Forelimb muscle (tissue), 1 donor: ENCODE measurements at regions not wholly inside any gene's neighbourhood (a gene's known extent, or its start where the extent isn't known, plus 50 kb on each side); places are given as distances from the start of the nearest gene placed in this dataset.
"Not testable (repeated sequence)": the region's sequence is repeated elsewhere in the genome, so short reads cannot be mapped to it uniquely, and the experiment has no call there.

Experiments used
- DNase-seq: peaks from one replicate; pipeline ENCODE4 v3.0.0-alpha.2; 2013; ENCODE audit warnings: low read depth

DNA sequence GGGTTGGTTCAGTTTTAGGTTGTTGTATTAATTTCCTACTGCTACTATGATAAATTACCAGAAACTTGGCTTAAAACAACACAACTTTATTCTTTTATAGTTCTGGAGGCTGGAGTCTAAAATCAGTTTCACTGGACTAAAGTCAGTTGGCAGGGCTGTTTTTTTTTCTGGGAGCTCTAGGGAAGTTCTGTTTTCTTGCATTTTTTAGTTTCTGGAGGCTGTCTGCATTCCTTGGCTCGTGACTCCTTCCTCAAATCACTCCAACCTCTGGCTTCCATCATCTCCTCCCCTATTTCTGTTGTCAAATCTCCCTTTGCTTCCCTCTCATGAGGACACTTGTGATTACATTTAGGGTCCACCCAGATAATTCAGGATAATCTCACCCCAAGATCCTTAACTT, 51.3 kb upstream of the SUB1 start:
- no peak for DNase-seq

DNA sequence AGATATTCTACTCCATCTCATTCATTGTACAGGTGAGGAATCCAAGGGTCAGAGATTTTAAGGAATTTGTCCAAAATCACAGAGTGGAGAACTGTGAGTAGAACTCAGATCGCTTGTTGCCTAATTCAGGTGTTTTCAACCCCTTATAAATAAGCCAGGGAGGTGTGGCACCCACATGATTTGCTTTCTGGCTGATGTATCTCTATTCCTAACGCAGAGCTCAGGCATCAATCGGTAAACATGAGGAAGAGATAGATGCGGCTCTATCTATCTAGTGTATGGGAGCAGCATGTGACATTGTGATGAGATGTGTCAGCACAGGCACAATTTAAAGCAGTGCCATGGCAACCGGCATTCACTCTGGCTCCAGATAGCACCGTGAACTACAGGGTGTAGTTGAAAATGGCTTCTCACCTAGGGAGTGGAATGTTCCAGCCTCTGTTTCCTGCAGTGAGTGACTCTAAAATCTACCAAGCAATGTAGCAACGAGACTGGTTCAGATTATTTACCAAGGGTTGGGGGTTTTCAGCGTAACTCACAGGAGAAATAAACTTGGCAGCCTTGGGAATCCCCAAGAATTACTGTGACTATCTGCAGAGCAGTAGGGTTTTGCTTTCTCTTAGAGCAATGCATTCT, 53.4 kb upstream of the SUB1 start:
- no peak for DNase-seq

DNA sequence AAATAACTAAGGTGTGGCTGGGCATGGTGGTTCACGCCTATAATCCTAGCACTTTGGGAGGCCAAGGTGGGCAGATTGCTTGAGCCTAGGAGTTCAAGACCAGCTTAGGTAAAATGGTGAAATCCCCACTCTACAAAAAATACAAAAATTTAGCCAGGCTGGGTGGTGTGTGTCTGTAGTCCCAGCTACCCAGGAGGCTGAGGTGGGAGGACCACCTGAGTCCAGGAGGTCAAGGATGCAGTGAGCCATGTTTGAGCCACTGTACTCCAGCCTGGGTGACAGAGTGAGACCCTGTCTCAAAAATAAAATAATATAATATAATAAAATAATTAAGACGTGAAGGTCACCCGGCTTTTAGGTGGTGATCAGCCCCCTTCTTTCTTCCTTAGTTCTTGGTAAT, 58.0 kb upstream of the SUB1 start:
- not testable (repeated sequence) for DNase-seq

DNA sequence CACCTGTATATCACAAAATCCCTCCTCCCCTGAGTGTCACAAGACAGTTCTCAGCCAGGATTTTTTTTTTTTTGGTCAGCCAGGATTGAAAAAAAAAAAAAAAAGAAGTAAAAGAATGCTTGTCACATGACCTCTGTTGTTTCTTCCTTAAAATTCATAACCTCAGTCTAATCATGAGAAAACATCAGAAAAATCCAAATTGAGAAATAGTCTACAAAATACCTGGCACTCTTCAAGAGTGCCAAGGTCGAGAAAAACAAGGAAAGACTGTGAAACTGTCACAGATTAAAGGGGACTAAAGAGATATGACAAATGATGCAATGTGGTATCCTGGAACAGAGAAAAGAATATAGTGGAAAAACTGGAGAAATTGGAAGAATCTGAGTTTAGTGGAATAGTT, 58.5 kb upstream of the SUB1 start:
- DNase-seq: no peak

DNA sequence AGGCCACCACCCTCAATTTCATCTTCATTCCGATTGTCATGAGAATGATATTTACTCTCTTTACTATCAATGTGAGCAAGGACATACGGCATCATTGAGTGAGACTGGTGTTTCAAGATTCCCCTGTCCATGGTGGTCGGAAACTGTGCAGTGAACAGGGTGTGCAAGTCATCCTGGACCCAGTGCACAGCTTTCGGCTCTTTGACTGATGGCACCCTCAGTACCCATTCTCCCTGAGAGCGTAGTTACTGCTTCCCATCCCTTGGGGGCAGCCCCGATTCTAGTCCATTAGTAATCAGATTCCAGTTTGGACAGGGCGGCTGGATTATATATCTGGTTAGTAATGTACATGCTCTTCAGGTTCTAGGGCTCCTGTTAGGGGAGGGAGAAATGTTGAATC, 61.7 kb upstream of the SUB1 start:
- DNase-seq: no peak

DNA sequence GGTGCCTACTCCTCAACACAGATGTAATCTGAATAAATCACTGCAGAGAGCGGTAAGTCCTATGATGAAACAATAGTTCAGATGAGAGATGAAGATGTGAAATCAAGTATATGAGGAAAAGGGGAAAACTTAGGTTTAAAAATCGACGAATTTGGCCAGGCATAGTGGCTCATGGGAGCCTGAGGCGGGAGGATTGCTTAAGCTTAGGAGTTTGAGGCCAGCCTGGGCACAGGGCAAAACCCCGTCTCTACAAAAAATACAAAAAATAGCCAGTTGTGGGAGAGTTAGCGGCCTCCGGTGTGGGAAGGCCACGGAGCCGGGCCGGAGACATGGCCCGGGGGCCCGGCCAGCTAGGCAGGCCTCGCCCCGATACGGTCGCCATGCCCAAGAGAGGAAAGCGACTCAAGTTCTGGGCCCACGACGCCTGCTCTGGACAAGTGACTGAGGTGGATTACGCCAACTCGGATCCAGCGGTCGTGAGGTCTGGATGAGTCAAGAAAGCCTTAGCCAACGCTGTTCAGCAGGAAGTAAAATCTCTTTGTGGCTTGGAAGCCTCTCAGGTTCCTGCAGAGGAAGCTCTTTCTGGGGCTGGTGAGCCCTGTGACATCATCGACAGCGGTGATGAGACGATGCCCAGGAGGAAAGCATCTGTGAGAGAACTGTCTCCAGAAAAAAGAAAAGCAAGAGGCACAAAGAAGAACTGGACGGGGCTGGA, 62.8 kb upstream of the SUB1 start:
- no peak for DNase-seq

DNA sequence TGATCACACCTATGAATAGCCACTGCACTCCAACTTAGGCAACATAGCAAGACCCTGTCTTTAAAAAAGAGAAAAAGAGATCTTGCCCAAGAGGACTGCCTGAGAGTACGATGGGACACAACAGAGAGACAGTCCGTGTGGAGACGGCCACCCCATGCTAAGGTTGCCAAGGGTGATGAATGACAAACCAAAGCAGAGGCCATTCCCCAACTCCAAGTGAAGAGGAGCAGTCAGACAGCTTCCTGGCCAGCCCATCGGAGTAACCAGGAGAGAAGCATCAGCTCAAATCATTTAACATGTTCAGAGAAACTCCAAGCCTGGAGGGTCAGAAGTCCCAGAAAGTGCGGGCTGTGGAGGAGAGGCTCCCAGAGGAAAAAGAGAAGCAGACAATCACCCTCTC, 63.9 kb upstream of the SUB1 start:
- DNase-seq: no peak

DNA sequence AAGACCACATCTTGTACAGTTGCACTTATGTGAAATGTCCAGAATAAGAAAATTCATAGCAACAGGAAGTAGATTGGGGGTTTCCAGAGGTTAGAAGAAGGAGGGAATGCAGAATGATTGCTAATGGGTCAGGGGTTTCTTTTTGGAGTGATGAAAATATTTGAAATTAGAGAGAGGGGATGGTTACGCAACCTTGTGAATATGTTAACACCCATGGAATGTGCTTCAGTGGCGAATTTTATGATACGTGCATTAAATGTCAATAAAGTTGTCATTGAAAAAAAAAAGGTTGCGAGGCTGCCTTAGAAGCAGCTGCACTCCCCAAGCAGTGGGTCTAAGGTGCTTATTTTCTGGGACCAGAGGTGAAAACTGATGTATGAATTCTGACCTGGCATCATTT, 64.4 kb upstream of the SUB1 start:
- DNase-seq: no peak

DNA sequence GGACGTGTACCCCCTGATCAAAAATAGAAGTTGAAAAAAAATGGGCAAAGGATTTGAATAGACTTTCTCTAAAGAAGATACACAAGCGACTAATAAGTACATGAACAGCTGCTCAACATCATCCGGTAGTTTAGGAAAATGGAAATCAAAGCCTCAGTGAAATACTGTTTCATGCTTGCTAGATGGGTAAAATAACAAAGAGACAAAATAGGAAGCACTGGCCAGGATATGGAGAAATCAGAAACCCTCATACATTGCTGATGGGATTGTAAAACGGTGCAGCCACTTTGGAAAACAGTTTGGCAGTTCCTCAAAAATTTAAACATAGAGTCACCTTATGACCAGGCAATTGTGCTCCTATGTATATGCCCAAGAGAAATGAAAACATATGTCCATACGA, 65.0 kb upstream of the SUB1 start:
- no peak for DNase-seq

DNA sequence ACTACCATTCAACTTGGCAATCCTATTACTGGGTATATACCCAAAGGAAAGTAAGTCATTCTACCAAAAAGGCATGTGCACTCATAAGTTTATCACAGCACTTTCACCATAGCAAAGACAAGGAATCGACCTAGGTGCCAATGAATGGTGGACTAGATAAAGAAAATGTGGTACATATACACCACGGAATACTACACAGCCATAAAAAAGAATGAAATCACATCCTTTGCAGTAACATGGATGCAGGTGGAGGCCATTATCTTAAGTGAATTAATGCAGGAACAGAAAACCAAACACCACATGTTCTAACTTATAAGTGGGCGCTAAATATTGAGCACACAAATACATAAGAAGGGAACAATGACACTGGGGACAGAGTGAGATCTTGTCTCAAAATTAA, 65.8 kb upstream of the SUB1 start:
- no peak for DNase-seq

DNA sequence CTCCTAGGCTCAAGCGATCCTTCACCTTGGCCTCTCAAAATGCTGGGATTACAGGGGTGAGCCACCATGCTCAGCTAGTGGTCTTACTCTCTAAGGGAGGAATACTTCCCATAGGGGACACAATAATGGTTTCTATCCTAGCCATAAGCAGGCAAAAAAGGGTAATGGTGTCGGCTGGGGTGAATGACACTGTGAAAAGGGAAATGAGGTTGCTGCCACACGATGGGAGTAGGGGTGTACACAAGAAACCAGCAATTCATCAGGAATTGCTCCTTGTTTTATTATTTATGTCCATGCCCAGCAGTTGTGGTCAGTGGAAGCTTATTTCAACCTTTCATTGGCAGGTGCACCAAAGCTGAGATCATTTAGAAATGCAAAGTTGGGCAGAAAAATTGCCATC, 70.3 kb upstream of the ZFR start:
- DNase-seq: no peak

DNA sequence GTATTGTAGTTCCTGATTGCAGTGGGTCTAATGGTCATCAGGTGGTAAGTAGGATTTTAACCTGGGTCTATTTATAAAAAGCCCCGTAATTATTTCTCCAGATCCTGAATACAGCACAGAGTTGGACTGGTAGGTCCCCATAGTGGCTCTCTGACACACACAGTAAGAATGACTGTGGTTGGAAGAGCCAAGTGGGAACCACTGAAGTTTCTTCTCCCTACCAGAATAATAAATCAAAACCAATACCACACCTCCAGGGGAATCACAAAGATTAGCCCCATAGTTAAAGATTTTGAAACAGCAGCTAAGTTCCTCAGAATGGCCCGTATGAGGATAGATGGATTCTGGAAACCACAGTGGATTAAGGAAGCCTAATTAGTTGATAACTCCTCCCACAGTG, 68.4 kb upstream of the ZFR start:
- DNase-seq: no peak

DNA sequence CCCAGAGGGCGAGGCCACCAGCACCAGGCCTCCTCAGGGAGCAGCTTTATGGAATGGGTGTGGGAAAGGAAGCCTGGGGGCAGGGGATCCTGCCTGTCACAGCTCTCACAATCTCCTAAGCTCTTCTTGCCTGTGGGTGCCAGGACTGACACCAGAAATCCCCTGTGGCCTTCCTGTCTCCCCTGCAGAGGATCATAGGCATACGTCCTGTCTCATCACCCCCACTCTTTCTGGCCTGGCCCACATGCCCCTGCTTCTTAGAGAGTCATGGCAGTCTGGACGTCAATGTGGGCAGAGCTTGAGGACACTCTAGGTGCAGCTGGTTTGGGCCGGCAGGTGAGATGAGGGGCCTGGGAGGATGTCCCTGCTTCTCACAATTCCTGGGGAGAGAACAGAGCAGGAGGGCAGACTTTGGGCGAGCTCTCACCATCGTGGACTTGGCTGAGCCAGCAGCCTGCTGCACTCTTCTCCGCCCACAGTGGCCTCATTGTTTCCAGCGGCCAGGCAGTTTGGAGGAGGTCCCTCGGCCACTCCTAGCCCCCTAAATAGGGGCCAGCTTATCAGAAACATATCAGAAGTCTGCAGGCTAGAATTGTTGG, 67.3 kb upstream of the ZFR start:
- no peak for DNase-seq

DNA sequence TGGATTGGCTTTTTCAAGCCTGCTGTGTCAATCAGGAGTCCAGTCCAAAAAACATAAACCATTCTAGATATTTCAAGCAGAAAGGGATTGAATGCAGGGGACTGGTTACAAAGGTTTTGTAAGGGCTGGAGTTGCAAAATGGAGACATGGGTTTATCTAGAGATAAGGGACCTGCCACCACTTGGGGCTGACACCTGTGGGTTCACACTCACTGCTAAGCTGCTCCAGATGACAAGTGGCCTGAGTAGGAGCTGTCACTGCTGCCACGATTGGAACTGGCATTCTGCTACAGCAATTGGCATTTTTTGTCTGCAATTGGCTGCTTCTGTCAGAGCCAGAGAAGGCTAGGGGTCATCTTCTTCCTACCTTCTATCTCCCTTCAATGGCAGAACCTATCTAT, 66.3 kb upstream of the ZFR start:
- no peak for DNase-seq

DNA sequence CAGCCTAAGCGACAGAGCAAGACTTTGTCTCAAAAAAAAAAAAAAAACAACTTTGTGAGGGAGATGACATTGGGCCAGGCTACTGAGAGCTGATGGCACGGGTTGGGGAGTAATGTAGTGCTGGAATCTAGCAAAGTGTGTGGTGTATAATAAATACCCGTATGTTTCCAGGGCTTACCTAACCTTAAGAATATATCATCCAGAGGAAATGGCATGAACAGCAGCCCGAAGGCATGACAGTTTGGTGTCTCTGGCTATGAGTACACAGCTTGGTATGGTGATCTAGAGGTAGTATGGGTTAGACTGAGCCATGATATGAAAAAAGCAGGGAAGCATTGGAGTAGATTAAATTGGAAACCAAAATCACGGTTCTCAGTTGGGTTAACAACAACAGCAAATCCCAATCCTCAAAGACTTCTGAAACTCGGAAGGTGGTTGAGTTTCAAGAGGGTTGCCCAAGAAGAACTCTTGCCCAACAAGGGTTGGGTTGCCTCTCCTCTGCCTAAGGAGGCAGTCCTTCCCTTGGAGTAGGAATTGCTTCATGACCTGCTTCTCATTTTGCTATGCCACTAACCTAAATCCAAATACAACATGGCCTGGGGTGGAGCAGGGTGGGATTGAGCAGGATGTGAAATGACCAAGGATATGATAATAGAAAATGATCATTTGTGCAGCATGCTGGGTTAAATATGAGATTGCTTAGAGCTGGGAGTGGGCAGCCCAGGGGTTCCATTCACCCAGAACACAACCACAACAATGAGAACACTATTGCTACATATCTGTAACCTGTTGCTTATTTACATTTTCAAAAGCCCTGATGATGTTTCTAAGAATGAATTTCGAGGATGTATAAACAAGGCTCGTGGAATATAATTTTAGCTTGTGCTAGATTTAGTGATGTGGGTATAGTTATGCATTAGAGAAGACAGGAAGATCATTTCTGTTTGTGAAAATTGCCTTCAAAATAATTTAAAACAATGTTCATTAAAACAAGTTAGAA, 64.6 kb upstream of the ZFR start:
- no peak for DNase-seq

DNA sequence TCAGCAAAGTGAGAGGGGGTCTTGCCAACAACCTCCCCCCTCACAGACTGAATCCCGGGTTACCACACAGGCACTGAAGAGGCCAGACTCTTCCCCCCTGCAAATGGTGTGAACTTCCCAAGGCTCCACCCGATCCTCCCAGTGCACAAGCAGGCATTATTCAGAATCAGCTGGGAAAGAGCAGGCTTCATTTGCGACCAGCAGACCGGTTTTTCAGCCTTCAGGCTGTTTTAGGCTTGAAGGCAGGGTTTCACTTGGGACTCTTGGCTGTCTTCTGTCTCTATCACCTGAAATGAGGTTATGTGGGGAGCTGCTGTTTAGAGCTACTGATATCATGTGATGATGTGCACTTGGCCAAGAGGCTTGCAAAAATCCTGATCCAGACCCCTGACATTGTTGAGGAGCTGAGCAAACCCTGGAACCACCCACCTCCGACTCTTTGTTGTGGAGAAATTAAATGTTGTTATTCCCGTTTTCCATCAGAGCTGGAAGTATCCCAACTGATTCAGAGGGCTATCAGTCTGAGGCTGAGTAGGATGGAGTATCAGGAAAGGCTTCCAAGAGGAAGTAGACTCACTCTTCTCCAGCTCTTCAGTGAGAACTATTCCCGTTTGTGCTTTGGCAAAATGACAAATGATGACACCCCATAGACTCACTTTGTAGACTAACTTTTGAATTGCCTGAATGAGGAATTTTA, 63.3 kb upstream of the ZFR start:
- DNase-seq: no peak

DNA sequence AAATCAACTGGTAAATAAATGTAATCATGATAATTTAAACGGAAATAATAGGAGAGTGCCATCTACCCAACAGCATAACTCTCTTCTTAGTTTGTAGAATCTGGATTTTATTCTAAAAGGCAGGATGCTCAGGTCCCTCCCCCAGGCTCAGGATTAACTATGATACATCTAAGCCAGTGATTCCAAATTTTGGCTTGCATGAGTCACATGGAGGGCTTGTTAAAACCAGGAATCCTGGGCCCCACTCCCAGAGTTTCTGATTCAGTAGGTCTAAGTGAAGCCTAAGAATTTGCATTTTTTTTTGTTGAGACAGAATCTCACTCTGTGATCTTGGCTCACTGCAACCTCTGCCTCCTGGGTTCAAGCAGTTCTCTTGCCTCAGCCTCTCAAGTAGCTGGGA, 62.3 kb upstream of the ZFR start:
- no peak for DNase-seq

DNA sequence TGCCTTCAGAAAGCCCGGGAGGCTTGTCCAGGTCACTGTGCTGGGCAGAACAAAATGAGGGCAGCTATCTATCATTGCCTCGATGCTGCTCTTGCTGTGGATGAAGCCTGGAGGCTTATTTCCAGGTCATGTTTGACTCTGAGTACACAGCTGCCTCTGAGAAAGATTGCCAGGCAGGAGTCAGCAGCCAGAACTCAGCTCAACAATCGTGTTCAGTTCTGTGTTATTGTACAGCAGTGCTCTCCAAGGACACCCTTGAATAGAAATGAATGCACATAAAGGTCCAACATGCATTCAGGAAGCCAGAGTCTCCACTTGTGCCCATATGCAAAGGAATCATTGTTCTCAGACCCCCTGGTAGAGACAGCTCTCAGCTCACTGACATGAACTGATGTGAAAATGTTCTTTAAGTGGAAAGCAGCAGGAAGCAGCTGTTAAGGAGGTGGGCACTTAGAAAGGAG, 61.7 kb upstream of the ZFR start:
- peak; percentile 74 for DNase-seq

DNA sequence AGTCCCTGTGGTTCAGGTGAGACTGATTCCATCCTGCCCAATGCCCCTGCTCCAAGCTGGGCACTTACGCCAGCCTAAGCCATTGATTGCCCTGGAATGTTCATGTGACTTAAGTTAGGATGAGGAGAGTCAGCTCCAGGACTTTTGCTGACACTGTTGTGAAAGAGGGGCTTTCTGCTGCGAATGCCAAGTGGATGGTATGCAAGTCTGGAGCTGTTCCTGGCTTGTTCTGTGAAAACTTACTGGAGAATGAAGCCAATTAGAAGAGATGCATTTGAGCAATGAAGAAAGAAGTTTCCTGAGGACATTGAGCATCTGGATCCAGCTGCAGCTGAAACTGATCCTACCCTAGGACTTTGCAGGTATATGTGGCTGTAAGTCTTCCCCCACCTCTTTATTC, 61.2 kb upstream of the ZFR start:
- no peak for DNase-seq

DNA sequence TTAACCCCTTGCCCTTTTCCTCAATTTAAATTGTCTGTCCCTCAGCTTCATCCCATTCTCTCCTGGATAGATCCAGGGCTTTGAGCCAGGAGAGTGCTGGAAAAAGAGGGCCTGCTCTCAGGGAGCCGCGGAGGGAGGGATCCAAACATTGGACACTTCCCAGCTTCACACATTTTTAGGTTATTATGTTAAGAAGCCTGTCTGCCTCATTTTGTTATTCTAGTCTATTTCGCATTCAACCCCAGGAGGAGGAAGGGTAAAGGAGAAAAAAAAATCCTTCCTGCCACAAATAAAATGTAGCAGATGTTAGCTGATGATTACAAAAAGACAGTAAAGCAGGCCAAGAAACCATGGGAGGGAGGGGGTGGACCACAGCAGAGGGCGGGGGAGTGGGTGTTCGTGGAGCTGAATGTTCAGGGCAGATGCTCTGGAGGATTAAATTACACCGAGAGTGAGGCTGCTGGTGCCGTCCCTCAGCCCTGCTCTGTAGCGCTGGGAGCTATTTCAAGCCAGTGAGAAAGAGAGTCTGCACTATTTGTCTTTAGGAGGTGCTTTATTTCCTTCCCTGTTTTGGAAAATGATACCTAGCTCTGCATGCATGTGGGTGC, 60.6 kb upstream of the ZFR start:
- peak; percentile 84 for DNase-seq

DNA sequence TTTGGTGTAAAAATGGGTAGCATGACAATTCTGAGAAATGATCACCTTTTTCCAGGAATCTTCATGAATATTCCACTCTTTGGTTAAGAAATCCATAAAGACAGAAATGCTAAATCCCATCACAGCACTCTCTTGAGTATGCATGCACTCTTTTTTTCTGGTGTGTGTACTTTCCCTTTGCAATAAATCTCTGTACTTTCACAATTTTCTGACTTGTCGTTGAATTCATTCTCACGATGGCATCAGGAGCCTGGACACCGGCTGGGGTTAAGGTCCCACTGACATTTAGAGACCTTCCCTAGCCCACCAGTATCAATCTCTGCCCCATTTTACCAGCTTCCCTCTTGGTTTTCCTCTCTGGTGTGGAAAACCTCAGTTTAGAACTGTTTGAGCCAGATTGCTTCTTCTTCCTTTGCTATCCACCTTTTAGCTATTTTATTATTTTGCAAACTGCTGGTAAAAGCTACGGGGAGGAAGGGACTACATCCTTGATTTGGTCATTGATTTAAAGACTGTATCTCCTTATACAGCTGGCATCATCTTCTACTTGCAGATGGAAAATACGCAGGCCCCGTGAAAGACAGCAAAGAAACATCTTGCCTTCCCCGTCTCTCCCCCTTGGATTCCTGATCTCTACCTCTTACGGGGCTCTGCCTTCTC, 59.9 kb upstream of the ZFR start:
- DNase-seq: no peak
